Activated CD4-positive, alpha-beta T cell treated with anti-CD3 and anti-CD28 coated beads, Interleukin-2, Interleukin-6, amounts not matched to agents 100 ng/mL and 50 ng/mL, durations not matched to agents 16 hours and 8 hours (primary cell): ENCODE measurements at regions not wholly inside any gene's neighbourhood (a gene's known extent, or its start where the extent isn't known, plus 50 kb on each side); places are given as distances from the start of the nearest gene placed in this dataset.
"Not testable (repeated sequence)": the region's sequence is repeated elsewhere in the genome, so short reads cannot be mapped to it uniquely, and the experiment has no call there.

Experiments
- DNase-seq: peaks from one replicate; pipeline ENCODE4 v3.0.0-alpha.2; 2020

- DNase-seq = no peak
Observed at GRCh38 chr18:65671621-65672415, 79.0 kb upstream of the CDH7 start.

- DNase-seq = not testable (repeated sequence)
Observed at GRCh38 chr18:65670145-65670544, 80.7 kb upstream of the CDH7 start.

GRCh38 chr18:65661391-65661790 lies 89.4 kb upstream of the CDH7 start:
- DNase-seq = no peak

- DNase-seq = no peak
Observed at GRCh38 chr18:65659912-65660311, 90.9 kb upstream of the CDH7 start.

- no peak for DNase-seq
Observed at GRCh38 chr18:65659312-65659711, 91.5 kb upstream of the CDH7 start.

GRCh38 chr18:65651192-65651591 lies 99.6 kb upstream of the CDH7 start:
- DNase-seq = no peak

GRCh38 chr18:65632236-65632635 lies 118.6 kb upstream of the CDH7 start:
- DNase-seq = no peak

- no peak for DNase-seq
Observed at GRCh38 chr18:65631766-65632165, 119.0 kb upstream of the CDH7 start.

- DNase-seq = no peak
Observed at GRCh38 chr18:65628390-65628789, 122.4 kb upstream of the CDH7 start.

- DNase-seq = no peak
Observed at GRCh38 chr18:65623676-65624075, 127.1 kb upstream of the CDH7 start.

- DNase-seq = no peak
Observed at GRCh38 chr18:65622436-65622835, 128.4 kb upstream of the CDH7 start.

GRCh38 chr18:65620076-65620696 lies 130.6 kb upstream of the CDH7 start:
- DNase-seq = no peak

GRCh38 chr18:65610939-65611338 lies 139.9 kb upstream of the CDH7 start:
- no peak for DNase-seq

GRCh38 chr18:65608471-65608870 lies 142.3 kb upstream of the CDH7 start:
- no peak for DNase-seq

GRCh38 chr18:65607161-65607560 lies 143.7 kb upstream of the CDH7 start:
- no peak for DNase-seq

GRCh38 chr18:65606551-65607130 lies 144.2 kb upstream of the CDH7 start:
- DNase-seq = peak; percentile 1

GRCh38 chr18:65605352-65605751 lies 145.5 kb upstream of the CDH7 start:
- not testable (repeated sequence) for DNase-seq

- no peak for DNase-seq
Observed at GRCh38 chr18:65601775-65602174, 149.0 kb upstream of the CDH7 start.

- no peak for DNase-seq
Observed at GRCh38 chr18:65592435-65592834, 158.4 kb upstream of the CDH7 start.

GRCh38 chr18:65587491-65587890 lies 163.3 kb upstream of the CDH7 start:
- no peak for DNase-seq

- DNase-seq = not testable (repeated sequence)
Observed at GRCh38 chr18:65582094-65582493, 168.7 kb upstream of the CDH7 start.

GRCh38 chr18:65568866-65569265 lies 181.9 kb upstream of the CDH7 start:
- no peak for DNase-seq

- no peak for DNase-seq
Observed at GRCh38 chr18:65567372-65567771, 183.4 kb upstream of the CDH7 start.

- no peak for DNase-seq
Observed at GRCh38 chr18:65548316-65548715, 202.5 kb upstream of the CDH7 start.
